MM.1S (cell line): ENCODE measurements at regions not wholly inside any gene's neighbourhood (a gene's known extent, or its start where the extent isn't known, plus 50 kb on each side); places are given as distances from the start of the nearest gene placed in this dataset.

Experiments used
- EZH2phosphoT487 ChIP-seq: fragments of 300-600 bp; sonication (generic); IDR thresholded peaks from 2 replicates; pipeline ENCODE4 v1.6.1; 2018; ENCODE audit warnings: antibody characterized with exemption, low read length
- TF ChIP-seq, protein P1 (sequence below): fragments of 300-600 bp; sonication (generic); IDR thresholded peaks from 2 replicates; pipeline ENCODE4 v1.5.1; 2016; ENCODE audit warnings: antibody characterized with exemption, low read length, mixed read lengths

DNA sequence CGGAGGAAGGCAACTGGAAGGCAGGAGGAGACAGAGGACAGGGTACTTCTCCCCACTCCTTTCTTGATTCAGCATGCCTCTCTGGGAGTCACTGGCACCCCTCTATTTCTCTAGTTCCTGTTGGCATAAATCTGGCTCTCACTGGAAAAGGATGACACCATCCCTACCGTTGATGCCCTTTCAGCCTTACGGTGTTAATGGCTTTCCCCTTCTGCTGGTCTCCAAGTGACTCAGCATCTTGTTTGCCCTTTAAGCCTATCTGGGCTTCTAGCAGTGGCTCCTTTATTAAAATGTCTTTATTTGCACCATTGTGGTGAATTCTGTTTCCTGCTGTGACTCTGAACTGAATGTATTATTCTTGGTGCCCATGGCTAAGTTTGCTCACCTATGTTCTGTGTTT lies 227.3 kb upstream of the GLRA1 start:
- TF ChIP-seq, protein P1, sequence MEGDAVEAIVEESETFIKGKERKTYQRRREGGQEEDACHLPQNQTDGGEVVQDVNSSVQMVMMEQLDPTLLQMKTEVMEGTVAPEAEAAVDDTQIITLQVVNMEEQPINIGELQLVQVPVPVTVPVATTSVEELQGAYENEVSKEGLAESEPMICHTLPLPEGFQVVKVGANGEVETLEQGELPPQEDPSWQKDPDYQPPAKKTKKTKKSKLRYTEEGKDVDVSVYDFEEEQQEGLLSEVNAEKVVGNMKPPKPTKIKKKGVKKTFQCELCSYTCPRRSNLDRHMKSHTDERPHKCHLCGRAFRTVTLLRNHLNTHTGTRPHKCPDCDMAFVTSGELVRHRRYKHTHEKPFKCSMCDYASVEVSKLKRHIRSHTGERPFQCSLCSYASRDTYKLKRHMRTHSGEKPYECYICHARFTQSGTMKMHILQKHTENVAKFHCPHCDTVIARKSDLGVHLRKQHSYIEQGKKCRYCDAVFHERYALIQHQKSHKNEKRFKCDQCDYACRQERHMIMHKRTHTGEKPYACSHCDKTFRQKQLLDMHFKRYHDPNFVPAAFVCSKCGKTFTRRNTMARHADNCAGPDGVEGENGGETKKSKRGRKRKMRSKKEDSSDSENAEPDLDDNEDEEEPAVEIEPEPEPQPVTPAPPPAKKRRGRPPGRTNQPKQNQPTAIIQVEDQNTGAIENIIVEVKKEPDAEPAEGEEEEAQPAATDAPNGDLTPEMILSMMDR: no peak
- TF ChIP-seq EZH2phosphoT487: no peak
